ENCODE measurements at regions not wholly inside any gene's neighbourhood (a gene's known extent, or its start where the extent isn't known, plus 50 kb on each side); places are given as distances from the start of the nearest gene placed in this dataset.

GRCh38 chr5:39519566-39520231 lies 94.9 kb upstream of the DAB2 start:
- no peak for DNase-seq (ENCODE audit: extremely low spot score)
- no peak for TF ChIP-seq FOXA1 (IDR thresholded peaks at IDR 0.05)
- TF ChIP-seq SP1 (IDR thresholded peaks at IDR 0.05), result no peak
- TF ChIP-seq, protein P1, sequence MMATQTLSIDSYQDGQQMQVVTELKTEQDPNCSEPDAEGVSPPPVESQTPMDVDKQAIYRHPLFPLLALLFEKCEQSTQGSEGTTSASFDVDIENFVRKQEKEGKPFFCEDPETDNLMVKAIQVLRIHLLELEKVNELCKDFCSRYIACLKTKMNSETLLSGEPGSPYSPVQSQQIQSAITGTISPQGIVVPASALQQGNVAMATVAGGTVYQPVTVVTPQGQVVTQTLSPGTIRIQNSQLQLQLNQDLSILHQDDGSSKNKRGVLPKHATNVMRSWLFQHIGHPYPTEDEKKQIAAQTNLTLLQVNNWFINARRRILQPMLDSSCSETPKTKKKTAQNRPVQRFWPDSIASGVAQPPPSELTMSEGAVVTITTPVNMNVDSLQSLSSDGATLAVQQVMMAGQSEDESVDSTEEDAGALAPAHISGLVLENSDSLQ (IDR thresholded peaks at IDR 0.05), result no peak
- no peak for TF ChIP-seq ELF4 (IDR thresholded peaks at IDR 0.05)
- TF ChIP-seq BHLHE40 (IDR thresholded peaks at IDR 0.05; ENCODE audit: borderline replicate concordance), result no peak
- ChIA-PET CTCF (no interaction called here), POLR2A (no interaction called here)

GRCh38 chr5:39519079-39519478 lies 94.3 kb upstream of the DAB2 start:
- TF ChIP-seq L3MBTL2 (conservative IDR thresholded peaks at IDR 0.05), result no peak
- CTCF ChIA-PET, result no interaction called here
- POLR2A ChIA-PET, result interaction anchor here (1.0 kb wide), 1 partner anchor 94 kb away, joined by 3 read pairs; the partner anchor contains the start of gene DAB2
- DNase-seq (ENCODE audit: extremely low spot score), result no peak

GRCh38 chr5:39518516-39518915 lies 93.7 kb upstream of the DAB2 start:
- no peak for DNase-seq (ENCODE audit: extremely low spot score)
- ChIA-PET CTCF (no interaction called here), POLR2A (interaction anchor here (1.0 kb wide), 1 partner anchor 93 kb away, joined by 3 read pairs; the partner anchor contains the start of gene DAB2)
- no peak for TF ChIP-seq L3MBTL2 (conservative IDR thresholded peaks at IDR 0.05)
- TF ChIP-seq TARDBP (IDR thresholded peaks at IDR 0.05), result no peak
- no peak for TF ChIP-seq SUZ12 (IDR thresholded peaks at IDR 0.05)
- no peak for TF ChIP-seq ARNT (IDR thresholded peaks at IDR 0.05)
- no peak for TF ChIP-seq ELF4 (IDR thresholded peaks at IDR 0.05)
- TF ChIP-seq, protein P1 (IDR thresholded peaks at IDR 0.05), result no peak

GRCh38 chr5:39517800-39518199 lies 93.0 kb upstream of the DAB2 start:
- CTCF ChIA-PET, result no interaction called here
- POLR2A ChIA-PET, result interaction anchor here (1.0 kb wide), 1 partner anchor 93 kb away, joined by 3 read pairs; the partner anchor contains the start of gene DAB2
- TF ChIP-seq L3MBTL2 (conservative IDR thresholded peaks at IDR 0.05) (no peak), LEF1 (IDR thresholded peaks at IDR 0.05; ENCODE audit: borderline replicate concordance) (no peak), TARDBP (IDR thresholded peaks at IDR 0.05) (no peak)

DNA sequence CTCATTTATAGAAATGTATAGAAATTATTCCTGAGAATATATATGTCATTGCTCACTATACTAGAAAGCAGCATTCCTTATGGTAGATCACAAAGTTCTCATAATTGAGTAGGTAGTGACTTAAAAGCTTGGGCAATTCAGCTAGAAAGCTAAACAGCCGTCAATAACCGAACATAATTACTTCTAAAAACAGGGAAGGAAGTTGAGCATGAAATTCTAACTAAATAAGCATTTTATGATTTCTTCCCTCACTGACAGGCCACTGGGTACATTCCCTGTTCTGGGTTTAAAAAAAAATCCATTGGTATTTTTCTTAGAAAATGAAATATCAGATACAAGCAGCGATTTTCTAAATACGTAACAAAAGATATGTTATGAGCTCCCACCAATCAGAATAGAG lies 91.1 kb upstream of the DAB2 start:
- TF ChIP-seq FOXM1 (IDR thresholded peaks at IDR 0.05; ENCODE audit: borderline replicate concordance) (no peak), L3MBTL2 (conservative IDR thresholded peaks at IDR 0.05) (no peak), TARDBP (IDR thresholded peaks at IDR 0.05) (no peak), SP1 (IDR thresholded peaks at IDR 0.05) (no peak), FOXK2 (IDR thresholded peaks at IDR 0.05) (no peak), ARNT (IDR thresholded peaks at IDR 0.05) (no peak), CTBP1 (IDR thresholded peaks at IDR 0.05; ENCODE audit: borderline replicate concordance) (no peak), ZNF384 (IDR thresholded peaks at IDR 0.05) (no peak), SUZ12 (IDR thresholded peaks at IDR 0.05) (no peak), HDGF (IDR thresholded peaks at IDR 0.05; ENCODE audit: borderline replicate concordance) (no peak), BHLHE40 (IDR thresholded peaks at IDR 0.05; ENCODE audit: borderline replicate concordance) (no peak), NFRKB (IDR thresholded peaks at IDR 0.05) (no peak), LEF1 (IDR thresholded peaks at IDR 0.05; ENCODE audit: borderline replicate concordance) (no peak)
- TF ChIP-seq, protein P1 (IDR thresholded peaks at IDR 0.05), result no peak
- CTCF ChIA-PET, result no interaction called here
- POLR2A ChIA-PET, result no interaction called here
- no peak for DNase-seq (ENCODE audit: extremely low spot score)

More at GRCh38 chr5:39517800-39518199, 93.0 kb upstream of the DAB2 start:
- DNase-seq (ENCODE audit: extremely low spot score), result no peak

GRCh38 chr5:39513236-39513635 lies 88.5 kb upstream of the DAB2 start:
- no peak for TF ChIP-seq FOXA1 (IDR thresholded peaks at IDR 0.05)
- no peak for TF ChIP-seq ELF4 (IDR thresholded peaks at IDR 0.05)
- no peak for TF ChIP-seq LEF1 (IDR thresholded peaks at IDR 0.05; ENCODE audit: borderline replicate concordance)
- no peak for TF ChIP-seq FOXK2 (IDR thresholded peaks at IDR 0.05)
- TF ChIP-seq SP1 (IDR thresholded peaks at IDR 0.05), result no peak
- TF ChIP-seq, protein P1 (IDR thresholded peaks at IDR 0.05), result no peak
- TF ChIP-seq HDGF (IDR thresholded peaks at IDR 0.05; ENCODE audit: borderline replicate concordance), result no peak
- TF ChIP-seq CTBP1 (IDR thresholded peaks at IDR 0.05; ENCODE audit: borderline replicate concordance), result no peak
- TF ChIP-seq FOXM1 (IDR thresholded peaks at IDR 0.05; ENCODE audit: borderline replicate concordance), result no peak
- TF ChIP-seq NFRKB (IDR thresholded peaks at IDR 0.05), result no peak
- TF ChIP-seq ARNT (IDR thresholded peaks at IDR 0.05), result no peak
- TF ChIP-seq TARDBP (IDR thresholded peaks at IDR 0.05), result no peak
- TF ChIP-seq ZNF384 (IDR thresholded peaks at IDR 0.05), result no peak
- no peak for TF ChIP-seq SUZ12 (IDR thresholded peaks at IDR 0.05)
- POLR2A ChIA-PET, result no interaction called here
- CTCF ChIA-PET, result no interaction called here
- DNase-seq (ENCODE audit: extremely low spot score), result no peak
